Fibroblast of gingiva (primary cell): ENCODE measurements at regions not wholly inside any gene's neighbourhood (a gene's known extent, or its start where the extent isn't known, plus 50 kb on each side); places are given as distances from the start of the nearest gene placed in this dataset.

Experiments used
- DNase-seq: peaks from one replicate; pipeline ENCODE4 v3.0.0-alpha.2; 2011; ENCODE audit warnings: low read depth

DNA sequence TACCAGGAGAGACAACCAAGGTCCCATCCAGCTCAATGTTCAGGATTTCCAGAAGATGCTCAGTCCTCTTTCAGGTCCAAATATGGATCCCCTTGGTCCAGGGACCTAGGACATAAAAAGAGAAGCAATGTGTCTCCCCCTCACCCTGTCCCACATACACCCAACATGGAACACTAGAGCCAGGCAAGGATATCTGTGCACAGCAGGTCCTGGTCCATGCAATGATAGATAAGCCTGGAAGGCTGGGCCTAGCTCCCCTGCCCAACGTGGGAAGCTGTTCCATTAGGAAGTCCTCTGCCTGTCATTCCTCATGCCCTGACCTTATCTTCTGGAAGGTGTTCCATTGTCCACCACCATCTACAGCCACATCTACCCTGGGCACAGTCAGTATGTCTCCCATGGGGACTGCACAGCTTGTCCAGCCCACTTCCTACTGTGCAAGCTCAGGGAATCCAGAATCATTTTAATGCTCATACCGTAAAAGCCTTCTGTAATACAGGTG lies 1434.8 kb downstream of the TBC1D22A start:
- DNase-seq: no peak

DNA sequence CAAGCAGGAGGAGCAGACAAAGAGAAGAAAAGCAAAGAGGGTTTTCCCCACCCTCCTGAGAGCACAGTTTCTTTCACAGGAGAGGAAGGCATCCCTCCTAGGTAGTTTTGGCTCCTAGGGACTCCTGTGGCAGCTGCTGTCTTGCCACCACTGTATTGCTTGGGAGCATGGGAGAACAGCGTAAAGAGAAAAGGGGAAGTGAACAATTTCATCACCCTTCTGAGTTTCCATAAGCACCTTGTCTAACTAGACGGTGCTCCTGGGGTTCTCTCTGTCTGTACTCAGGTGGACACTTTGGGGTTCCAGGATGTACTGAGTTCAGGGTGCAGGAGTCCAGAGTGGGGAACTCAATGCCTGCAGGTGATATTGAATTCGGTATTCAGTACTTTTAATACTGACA lies 1430.5 kb downstream of the TBC1D22A start:
- DNase-seq: no peak

DNA sequence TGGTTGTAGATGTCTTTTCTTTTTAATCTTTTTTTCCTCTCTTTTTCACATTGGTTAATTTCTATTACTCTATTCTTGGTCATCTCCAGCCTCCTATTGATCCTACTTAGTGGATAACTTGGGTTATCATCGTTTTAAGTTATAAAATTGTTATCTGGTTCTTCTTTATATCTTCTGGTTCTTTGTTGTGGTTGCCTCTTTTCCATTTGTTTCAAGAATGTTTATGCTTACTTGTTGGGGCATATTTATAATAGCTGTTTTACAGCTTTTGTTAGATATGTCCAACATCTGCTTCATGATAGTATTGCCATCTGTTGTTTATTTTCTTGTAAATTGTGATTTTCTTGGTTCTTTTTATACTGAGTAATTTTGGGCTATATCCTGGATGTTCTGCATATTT lies 1429.6 kb downstream of the TBC1D22A start:
- no peak for DNase-seq

DNA sequence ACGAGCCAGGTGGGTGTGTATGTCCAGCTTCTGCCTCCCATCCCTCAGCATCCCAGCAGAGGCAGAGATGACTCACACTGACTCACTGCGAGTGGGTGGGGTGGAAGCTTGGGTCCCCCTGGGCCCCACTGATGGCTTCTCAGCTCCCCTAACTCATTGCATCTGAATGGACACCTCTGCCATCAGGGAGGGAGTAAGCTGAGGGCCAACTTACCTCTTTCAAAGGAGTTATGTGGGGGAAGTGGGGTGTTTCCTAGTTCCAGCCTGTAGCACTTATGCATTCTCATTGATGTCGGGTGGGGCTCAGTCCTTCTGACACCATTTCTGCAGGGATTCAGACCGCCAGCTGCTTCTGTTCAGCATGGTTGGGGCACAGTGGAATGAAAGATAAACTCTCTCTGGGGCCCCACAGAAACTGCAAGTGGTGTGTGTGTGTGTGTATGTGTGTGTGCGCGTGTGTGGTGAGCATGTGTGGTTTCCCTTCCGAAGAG lies 1425.8 kb downstream of the TBC1D22A start:
- DNase-seq: no peak

DNA sequence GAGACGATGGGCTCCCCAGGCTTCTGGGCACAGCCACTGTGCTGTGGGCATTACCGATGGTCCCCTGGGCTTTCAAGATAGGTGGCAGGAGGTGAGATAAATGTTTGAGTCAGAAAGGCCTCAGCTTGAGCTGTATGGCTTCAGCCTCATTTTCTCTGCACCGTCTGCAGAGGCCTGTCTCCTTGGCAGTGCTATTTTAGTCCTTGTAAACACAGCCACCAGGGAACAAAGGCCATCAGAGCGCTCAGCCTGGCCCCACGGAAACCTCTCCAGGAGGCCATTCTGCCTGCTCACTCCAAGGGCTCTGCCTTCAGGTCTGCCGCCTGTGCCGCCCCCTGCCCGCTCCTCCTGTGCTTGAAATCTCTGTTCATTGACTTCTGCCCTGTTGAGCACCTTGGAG lies 1424.9 kb downstream of the TBC1D22A start:
- DNase-seq: no peak

DNA sequence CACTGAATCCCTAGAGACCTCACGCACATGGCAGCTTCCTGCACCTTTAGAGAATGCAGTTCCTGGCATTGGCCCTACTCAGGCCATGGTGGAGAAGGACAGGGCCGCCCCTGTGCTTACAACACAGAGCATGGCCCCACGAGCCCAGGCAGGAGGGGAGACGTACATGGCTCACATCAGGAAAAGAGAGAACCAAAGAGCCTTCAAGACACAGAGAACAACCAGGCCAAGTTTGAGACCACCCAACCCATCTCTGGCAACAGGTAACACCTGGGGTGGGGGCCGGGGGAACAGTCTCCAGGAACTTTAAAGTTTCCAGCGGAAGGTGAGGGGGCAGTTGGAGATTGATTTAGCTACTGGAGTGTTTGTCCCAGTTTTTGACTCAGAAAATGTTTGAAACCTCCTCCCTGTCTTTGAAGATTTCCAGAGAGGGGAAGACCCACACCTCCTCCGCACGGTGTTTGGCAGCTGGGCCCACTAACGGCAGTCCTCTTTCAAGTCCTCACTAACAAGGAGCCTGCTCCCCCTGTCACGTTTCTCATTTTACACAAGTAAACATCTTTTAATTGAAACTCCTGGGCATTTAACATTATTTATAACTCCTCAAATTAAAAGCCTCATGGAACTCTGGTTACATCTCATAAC lies 1423.8 kb downstream of the TBC1D22A start:
- no peak for DNase-seq

DNA sequence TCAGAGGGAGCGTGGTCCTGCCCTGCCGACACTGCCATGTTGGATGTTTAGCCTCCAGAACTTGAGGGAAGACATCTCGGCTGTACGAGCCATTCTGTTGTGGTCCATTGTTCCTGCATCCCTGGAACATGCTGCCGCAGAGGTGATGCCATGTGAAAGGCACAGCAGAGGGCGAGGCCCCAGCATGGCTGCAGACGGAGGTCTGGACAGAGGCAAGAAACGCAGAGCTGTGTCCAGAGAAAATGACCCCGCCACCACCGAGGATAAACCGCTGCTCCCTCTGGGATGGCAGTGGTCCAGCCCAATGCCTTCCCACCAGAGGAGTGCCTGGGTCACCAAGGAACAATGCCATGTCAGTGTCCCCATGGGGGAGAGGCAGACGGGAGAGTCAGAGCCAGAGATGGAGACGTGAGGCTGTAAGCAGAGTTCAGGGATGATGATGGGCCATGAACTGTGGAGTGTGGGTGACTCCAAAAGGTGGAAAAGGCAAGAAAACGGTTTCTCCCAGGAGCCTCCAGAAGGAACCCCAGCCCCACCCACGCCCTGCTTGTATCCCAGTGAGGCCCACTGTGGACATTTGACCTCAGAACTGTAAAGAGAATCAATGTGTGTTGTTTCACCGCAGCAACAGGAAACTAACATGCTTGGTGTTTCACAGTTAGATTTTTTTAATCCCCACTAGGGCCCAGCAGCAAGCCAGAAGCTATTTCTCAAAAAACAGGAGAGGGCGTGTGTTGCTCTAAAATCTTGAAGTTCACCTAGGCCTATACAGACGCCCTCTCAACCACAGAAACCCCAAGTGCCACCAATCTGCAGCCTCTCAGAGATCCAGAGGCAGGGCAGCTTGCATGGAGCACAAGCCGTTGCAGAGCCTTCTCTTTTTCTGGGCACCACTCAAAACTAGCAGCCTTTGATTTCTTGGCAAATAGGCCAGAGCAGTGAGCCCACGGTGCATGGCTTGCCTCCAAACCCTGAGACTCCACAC lies 1422.9 kb downstream of the TBC1D22A start:
- DNase-seq: no peak

DNA sequence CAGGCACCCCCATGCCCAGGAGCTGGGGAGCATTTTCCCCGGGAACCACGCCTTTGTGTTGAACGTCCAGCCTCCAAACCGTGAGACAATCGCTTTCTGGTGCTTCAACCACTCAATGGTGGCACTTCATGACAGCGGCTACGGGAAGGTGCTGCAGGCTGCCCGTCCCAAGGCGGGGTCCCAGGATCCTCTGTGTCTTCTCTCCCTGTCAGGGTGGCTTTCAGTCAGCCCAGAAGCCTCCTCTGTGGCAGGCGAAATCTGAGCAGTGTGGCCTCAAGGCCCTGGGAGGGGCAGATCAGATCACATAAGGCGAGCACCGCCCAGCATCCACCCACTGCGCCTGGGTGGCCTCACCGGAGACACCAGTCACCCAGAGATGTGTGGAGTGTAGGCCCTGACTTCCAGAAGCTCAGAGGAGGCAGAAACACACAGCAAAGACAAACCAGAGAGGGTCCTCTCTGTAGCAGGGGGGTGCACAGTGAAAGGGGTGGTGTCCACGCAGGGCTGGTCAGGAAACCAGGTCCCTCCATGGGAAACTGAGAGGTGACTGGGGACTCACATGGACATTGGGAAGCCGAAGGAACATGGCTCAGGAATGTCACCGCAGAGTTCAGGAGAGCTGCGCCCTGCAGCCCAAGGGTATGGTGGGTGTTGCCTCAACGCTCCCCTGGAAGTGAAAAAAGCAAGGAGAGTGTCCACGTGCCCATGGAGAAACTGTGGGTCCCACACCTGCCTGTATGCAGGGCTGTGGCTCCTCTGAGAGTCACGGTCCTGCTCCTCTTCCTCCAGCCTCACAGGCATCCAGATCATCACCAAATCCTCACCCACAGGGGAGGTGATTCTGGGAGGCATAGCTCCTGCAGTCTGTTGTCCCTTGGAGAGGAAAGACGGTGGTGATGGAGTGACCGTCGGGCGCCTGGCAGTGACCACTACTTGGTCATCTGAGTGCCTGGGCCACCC lies 1420.7 kb downstream of the TBC1D22A start:
- DNase-seq: no peak

DNA sequence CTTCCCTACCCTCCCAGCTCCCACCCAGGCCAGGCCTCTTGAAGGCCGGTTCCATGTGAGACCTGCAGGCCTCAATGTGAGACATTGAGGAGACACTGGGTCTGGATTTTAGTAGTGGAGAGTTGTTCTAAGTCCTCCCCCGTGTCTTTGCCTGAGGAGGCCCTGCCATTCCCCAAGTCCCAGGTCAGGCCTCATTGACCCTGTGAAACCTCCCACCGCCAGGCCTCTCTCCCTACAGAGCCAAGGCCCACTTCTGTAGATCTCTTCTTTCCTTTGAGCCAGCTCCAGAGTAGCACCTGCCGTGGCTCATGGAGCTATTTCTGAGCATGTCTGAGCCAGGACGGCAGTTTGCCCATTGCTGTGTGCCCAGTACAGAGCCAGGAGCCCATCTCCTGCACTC lies 1419.6 kb downstream of the TBC1D22A start:
- no peak for DNase-seq

DNA sequence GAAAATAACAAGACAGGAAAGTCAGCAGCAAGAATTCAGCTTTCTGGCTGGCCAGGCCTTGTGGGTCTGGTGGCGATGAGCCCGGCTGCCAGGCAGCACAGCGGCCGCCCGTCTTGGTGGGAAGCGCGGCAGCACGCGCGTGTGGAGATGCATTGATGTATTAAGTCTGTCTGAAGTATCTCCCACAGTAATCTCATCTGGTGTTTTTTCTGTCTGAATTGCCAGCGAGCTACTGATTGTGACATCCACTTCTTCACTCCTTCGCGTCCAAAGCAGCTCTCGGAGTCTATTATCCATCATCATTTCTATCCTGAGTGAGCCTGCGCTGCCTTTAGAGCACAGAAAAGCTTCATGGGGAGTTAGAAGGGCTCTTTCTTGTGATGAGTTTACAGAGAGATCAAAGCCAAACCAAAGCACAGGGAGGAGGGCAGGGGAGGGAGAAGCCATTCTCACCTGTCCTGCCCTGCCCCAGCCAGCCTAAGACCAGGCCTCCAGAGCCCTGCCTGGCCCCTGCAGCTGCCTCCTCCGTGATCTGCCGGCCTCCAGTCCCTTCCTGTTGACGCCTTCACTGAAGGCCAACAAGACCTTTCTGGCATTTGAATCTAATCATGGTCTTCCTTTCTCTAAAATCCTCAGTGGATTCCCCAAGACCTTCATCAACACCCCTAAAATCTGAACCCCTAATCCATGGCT lies 1419.0 kb downstream of the TBC1D22A start:
- DNase-seq: no peak

DNA sequence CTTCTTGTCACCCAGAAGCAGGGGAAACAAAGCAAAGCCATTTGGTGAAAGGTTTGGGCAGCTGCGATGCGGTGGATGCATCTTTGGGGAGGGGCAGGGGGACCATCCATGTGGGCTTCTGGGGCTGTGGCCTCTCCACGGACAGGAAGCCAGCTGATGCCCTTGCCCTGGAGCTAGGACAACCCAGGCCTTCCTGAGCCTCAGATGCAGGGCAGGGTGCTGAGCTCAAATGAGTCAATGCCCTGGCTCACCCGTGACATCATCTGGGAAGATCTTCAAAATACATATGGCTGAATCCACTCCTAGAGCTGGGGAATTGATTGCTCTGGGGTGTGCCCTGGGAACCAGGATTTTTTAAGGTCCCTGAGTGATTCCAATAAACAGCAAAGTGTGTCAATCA lies 1418.2 kb downstream of the TBC1D22A start:
- DNase-seq: no peak

DNA sequence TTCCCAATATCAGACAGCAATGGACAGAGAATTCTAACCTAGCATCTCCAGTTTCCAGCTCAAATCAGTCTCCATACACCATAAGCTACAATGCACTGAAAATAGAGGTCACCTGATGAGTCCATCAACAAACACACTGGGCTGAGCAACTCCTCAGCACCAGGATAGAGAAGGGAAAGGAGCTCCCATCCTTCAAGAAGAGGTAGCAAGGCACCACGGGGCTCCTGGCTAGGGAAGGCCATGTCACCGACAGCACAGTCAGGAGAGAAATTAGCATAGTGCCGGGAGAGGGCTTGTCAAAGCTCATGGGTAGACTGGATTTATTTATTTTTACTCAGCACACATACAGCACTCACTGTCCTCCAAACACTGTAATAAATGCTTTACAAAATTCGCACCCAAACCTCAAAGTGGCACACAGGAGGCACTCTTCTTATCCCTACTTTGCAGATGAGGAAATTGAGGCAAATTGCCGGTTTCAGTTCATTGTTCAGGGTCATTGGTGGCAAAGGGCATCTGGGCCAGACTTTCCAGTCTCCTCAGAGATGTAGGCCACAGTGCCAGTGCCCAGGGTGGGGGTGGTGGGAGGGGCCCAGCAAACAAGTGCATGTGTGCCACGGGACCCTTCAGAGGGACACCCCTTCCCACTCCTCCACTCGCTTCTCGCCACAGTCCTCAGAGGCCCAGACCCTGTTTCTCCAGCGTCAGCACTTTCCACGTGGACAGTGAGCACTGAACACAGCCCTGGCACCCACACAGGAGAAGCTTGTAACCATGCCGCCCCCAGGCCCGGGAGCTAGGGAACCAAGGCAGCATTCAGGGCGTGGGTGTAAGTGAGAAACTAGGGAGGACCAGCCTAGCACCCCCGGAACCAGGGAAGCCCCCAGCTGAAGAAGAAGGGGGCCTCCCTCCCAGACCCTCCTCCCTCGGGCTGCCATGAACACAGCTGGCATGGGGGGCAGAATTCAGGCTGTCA lies 1417.4 kb downstream of the TBC1D22A start:
- no peak for DNase-seq

DNA sequence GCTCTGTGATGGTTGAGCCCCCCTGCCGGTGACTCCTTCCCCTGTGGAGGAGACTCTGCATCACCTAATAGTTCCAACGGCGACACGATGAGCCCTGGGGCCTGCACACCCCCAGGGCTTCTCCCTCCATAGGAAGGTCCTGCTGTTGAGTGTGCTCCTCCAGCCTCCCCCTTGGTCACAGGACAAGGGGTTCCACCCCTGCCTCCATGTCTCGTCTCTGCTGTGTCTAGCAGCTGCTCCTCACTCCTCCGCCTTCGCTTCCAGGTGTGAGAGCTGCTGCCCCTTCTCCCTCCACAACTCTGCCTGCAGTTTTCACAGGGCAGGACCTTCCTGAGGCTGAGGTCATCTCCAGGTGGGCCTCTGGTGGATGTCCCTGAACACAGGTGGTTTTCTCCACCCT lies 1416.1 kb downstream of the TBC1D22A start:
- no peak for DNase-seq

DNA sequence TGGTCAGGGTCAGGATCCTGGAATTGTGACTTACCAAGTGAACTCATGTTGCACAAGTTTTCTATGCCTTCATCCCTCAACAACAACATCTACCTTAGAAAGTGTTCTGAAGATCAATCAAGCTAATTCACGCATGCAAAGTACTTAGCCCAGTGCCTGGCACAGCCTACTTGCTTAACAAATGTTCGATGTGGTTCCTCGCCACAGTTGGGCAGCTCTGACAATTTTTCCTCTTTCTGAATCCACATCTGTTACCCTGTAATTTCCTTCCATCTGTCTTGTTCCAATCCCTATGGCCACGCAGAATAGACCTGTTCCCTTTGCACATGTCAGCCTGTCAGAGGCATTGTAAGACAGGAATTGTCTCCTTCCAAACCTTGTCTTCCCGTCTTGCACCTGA lies 1415.2 kb downstream of the TBC1D22A start:
- no peak for DNase-seq

DNA sequence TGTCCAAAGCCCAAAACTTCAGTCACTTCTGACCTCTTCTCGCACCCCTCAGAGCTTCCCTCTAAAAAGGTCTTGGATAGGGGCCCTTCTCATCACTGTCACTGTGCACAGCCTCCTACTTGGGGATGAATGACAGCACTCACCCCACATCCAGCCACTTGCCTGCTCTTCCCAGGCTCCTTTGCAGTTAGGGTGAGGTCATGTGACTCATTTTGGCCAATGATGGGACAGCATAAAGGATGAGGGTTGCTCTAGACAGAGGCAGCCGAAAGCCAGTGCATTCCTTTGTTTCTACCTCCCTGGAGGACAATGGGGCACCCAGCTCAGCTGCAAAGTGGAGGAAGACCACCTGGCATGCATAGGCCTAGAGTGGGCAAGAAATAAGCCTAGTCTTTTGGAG lies 1413.3 kb downstream of the TBC1D22A start:
- no peak for DNase-seq

DNA sequence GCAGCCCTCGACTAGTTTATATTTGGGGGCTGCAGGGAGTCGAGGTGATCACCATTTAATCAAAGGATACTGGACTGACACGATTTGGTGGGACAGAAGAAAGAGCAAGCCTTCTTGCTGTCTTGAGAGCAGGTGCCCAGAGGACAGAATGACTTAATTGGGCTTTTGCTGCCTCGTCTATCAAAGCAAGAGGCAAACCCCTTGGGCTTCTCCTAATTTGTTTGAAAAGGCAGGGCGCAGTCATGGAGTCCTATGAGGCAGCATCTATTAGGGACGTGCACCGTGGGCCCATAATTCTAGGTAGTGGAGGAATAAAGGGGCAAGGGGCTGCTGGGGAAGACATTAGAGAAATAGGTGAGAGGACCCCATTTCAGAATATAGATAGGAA lies 1411.3 kb downstream of the TBC1D22A start:
- DNase-seq: no peak

DNA sequence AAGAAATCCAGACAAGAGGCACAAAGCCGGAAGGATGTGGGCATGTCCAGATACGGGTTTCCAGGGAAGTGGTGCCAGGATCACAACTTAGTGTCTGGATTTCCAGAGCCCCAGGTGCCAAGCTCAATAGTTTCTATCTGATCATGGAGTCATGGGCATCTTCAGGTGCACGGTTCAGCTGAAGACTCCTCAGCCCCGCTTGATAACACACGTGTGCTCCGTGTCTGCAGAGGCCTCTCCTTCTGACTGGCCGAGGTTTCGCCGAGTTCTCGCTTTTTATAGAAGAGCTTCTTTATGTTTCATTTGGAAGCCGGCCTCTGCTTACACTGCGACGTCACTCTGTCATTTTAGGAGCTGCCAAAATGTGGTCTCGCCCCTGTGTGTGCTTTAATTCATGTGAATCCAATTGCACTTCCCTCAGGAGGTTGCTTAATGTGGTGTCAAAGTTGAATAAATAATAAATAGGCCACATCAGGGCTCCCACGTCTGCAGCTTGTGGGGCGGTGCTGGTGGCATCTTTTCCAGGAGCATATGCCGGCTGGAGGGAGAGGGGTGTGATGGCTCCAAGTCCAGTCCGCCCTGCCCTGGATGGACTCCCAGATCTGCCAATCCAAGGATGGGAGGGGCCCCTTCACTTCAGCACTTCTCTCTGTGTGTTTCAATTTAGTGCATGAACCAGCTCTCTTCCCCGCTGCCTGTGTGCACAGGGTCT lies 1410.8 kb downstream of the TBC1D22A start:
- no peak for DNase-seq

DNA sequence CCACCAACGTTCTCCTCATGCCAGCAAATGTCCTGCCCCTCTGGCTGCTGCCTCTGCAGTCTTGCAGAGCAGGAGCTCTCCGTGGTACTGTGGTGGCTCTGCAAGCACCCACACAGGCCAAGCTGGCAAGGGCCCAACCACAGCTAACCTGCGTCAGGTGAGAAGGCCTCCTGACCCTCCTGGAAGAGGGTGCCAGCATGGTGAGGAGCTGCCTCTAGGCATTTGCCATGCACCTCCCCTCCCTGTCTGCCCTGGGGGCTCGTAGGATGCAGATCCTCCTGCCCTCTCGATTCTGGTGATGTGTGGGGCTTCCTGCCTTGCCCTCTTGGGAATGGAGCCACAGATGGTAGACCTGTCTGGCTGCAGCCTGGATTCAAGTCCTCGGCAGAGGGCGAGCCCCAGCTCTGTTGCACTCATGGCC lies 1408.8 kb downstream of the TBC1D22A start:
- no peak for DNase-seq

DNA sequence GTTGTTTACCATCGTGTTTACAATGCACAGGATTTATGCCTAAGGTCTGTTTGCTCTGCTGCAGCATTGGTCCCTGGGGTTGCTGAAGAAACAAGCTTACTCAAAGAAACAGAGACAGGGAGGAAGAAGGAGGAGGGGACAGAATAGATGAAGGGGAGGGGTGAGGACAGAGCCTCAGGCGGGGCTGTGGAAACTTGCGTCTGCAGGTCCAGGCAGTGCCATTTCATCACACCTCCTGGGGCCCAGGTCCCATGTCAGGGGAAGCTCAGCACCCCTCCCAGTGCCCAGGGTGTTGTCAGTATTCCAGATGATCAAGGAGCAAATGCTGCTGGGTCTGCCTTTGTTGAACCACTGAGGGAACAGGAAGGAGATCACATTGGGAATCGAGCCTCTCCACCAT lies 1406.8 kb downstream of the TBC1D22A start:
- DNase-seq: no peak
